ENCODE measurements at regions not wholly inside any gene's neighbourhood (a gene's known extent, or its start where the extent isn't known, plus 50 kb on each side); places are given as distances from the start of the nearest gene placed in this dataset.

DNA sequence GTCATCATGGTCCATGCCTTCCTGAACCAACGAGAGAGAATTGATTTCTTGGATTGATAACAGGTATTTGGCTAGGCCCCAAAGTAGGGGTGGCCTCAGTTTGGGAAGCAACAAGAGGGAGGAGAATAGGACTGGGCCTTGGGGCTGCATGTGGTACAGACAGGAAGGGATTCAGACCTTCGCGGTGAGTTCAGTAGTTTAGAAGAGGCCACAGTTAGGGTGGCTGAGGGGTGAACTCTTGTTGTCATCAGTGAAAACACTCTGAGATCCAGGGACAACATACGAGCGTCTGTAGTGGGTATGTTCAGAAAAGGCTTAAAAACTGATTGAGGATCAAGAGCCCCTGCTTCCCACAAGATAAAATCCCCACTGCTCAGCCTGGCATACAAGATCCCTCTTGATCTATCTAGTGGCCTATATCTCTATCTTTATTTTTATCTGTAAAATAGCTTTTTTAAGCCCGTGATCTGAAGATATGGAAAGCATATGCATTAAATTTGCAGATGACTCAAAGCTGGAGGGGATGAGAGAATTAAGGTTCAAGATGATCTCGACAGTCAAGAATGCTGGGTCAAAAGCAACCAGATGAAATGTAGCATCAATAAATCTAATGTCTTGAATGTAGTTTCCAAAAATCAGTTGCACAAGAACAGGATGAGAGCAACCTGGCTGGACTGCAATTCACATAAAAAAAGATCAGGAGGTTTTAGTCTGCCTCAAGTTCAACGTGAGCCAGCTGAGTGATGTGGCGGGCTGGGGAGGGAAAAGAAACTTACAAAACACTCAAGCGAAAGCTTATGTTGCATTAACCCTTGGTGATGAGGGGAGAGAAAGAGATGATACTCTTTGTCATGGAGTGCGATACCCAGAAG is 221.1 kb upstream of the TLE3 start:
- Histone ChIP-seq H3K9ac (ENCODE audit: extremely low read depth, insufficient read length, low read length) (no peak overlapping the region), H2BK12ac (ENCODE audit: insufficient read length, low read depth, low read length) (no peak overlapping the region), H2AK5ac (ENCODE audit: insufficient read length, low read length) (no peak overlapping the region), H3K79me2 (ENCODE audit: insufficient read depth, low read length) (no peaks in the 10 kb centered on the region), H3T11ph (ENCODE audit: low read length) (no peak overlapping the region), H4K20me1 (ENCODE audit: control insufficient read depth, insufficient read depth, insufficient read length) (no peaks in the 10 kb centered on the region), H3K4me2 (ENCODE audit: insufficient read depth, insufficient read length, low read length) (no peak overlapping the region), H3K23ac (ENCODE audit: insufficient read length, low read depth, low read length) (no peak overlapping the region), H4K91ac (ENCODE audit: insufficient read length, low read depth, low read length) (no peak overlapping the region), H2BK15ac (ENCODE audit: low read depth, low read length) (no peak overlapping the region), H3K4ac (ENCODE audit: low read depth, low read length) (no peak overlapping the region), H2BK120ac (ENCODE audit: low read depth, low read length, poor library complexity, severe bottlenecking) (no peak overlapping the region), H4K5ac (ENCODE audit: insufficient read length, low read depth, low read length) (no peak overlapping the region), H3K18ac (ENCODE audit: insufficient read length, low read depth, low read length) (no peak overlapping the region), H3K27me3 (ENCODE audit: insufficient read depth, low read length) (no peaks in the 10 kb centered on the region), H3K27ac (ENCODE audit: insufficient read length, low read depth, low read length) (no peak overlapping the region), H2BK5ac (ENCODE audit: insufficient read length, low read length) (no peak overlapping the region), H3K9me3 (ENCODE audit: control insufficient read depth, low read depth, low read length) (no peaks in the 10 kb centered on the region), H3K79me1 (ENCODE audit: insufficient read depth, low read depth, low read length, poor library complexity, severe bottlenecking) (no peaks in the 10 kb centered on the region), H3K4me1 (ENCODE audit: insufficient read depth, low read length) (peaks cover 6% of the 10 kb centered on the region; the same call in 1 of the 2 replicates), H2BK20ac (ENCODE audit: low read depth, low read length, poor library complexity, severe bottlenecking) (no peak overlapping the region), H3K56ac (ENCODE audit: insufficient read length, low read depth, low read length) (no peak overlapping the region), H3K14ac (ENCODE audit: insufficient read depth, low read length) (no peak overlapping the region), H3K23me2 (ENCODE audit: insufficient read length, low read depth, low read length, poor library complexity, severe bottlenecking) (no peaks in the 10 kb centered on the region), H2AFZ (ENCODE audit: low read length) (no peak overlapping the region), H4K8ac (replicated peaks; ENCODE audit: insufficient read length, low read depth, low read length) (no peak overlapping the region)
- Mint-ChIP-seq H3K9me3 (no peaks in the 10 kb centered on the region), H3K27ac (no peak overlapping the region), H3K4me1 (peaks cover 23 to 25% of the 10 kb centered on the region in 2 experiments), H3K27me3 (ENCODE audit: low read depth) (peaks cover 3% of the 10 kb centered on the region), H3K36me3 (ENCODE audit: insufficient read depth in 1 of 3, low read depth in 3 of 3) (no peaks in the 10 kb centered on the region), H3K4me3 (no peak overlapping the region)
- WGBS (ENCODE audit: extremely low coverage, insufficient read length, low lambda C conversion rate): no CpG with 5 or more reads among the region's 11 CpGs
- TF ChIP-seq, protein P1, sequence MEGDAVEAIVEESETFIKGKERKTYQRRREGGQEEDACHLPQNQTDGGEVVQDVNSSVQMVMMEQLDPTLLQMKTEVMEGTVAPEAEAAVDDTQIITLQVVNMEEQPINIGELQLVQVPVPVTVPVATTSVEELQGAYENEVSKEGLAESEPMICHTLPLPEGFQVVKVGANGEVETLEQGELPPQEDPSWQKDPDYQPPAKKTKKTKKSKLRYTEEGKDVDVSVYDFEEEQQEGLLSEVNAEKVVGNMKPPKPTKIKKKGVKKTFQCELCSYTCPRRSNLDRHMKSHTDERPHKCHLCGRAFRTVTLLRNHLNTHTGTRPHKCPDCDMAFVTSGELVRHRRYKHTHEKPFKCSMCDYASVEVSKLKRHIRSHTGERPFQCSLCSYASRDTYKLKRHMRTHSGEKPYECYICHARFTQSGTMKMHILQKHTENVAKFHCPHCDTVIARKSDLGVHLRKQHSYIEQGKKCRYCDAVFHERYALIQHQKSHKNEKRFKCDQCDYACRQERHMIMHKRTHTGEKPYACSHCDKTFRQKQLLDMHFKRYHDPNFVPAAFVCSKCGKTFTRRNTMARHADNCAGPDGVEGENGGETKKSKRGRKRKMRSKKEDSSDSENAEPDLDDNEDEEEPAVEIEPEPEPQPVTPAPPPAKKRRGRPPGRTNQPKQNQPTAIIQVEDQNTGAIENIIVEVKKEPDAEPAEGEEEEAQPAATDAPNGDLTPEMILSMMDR (conservative IDR thresholded peaks at IDR 0.05): no peak
- no peak for DNase-seq
